HepG2 (cell line): ENCODE measurements at regions not wholly inside any gene's neighbourhood (a gene's known extent, or its start where the extent isn't known, plus 50 kb on each side); places are given as distances from the start of the nearest gene placed in this dataset.

ENCODE experiments used
- ATAC-seq: fragments of 200-7000 bp; cut with Tn5 transposase; 3 replicates; pipeline ENCODE4 v1.9.1; 2020; ENCODE audit warnings: mild to moderate bottlenecking, moderate library complexity
- BruUV-seq: library from RNA; stranded (reverse); fragments of 400-500 nt; replicated peaks from 2 replicates; lab custom pipeline; 2021; lab: Mats Ljungman, UMichigan
- CTCF ChIA-PET: fragments of 300-600 bp; formaldehyde crosslinking; extraction: SDS; loops from one replicate; lab custom pipeline; 2021; ENCODE audit warnings: low total read pairs, inconsistent platforms, low intra/inter-chr PET ratio; lab: Yijun Ruan, JAX
- POLR2A ChIA-PET: fragments of 350-600 bp; sonication (Branson Sonifier 250); formaldehyde crosslinking; loops from one replicate; lab custom pipeline; 2020; ENCODE audit warnings: antibody characterized with exemption, inconsistent platforms; lab: Yijun Ruan, JAX
- DNase-seq: peaks from one replicate; pipeline ENCODE4 v3.0.0-alpha.2; 2015; ENCODE audit warnings: low spot score
- FAIRE-seq: peaks from 3 replicates; lab custom pipeline; 2011; peaks lifted over from hg19 to GRCh38; lab: Jason Lieb, UNC
- H2AFZ ChIP-seq: one replicate; pipeline ENCODE4 v1.6.1; 2011; ENCODE audit warnings: low read length, inconsistent platforms
- H3K27ac ChIP-seq: fragments of 300-600 bp; 3 replicates; pipeline ENCODE4 v1.8.0; 2011; ENCODE audit warnings: mixed run types, mild to moderate bottlenecking, mixed read lengths, low read length, inconsistent platforms; ENCODE audit not compliant: insufficient read depth; ENCODE audit errors: extremely low read length
- H3K27me3 ChIP-seq, 2 experiments: fragments of 200-600 bp in 1 of 2; 2 replicates in 1 of 2; 3 replicates in 1 of 2; pipeline versions ENCODE4 v1.6.0 to v1.8.0; 2011; ENCODE audit warnings: low read length in 2 of 2, mild to moderate bottlenecking in 2 of 2, moderate library complexity in 2 of 2, inconsistent platforms in 1 of 2; ENCODE audit not compliant: insufficient read depth in 2 of 2, control insufficient read depth in 1 of 2
- H3K36me3 ChIP-seq, 2 experiments: fragments of 200-600 bp in 1 of 2; replicated peaks in 1 of 2; 2 replicates in 1 of 2; 3 replicates in 1 of 2; pipeline versions ENCODE4 v1.5.1 to v1.8.0; 2011; ENCODE audit warnings: low read length in 2 of 2, inconsistent platforms in 1 of 2; ENCODE audit not compliant: insufficient read depth in 2 of 2, control insufficient read depth in 1 of 2
- H3K4me1 ChIP-seq: 2 replicates; pipeline ENCODE4 v1.5.1; 2012; ENCODE audit warnings: low read length, inconsistent platforms; ENCODE audit not compliant: insufficient read depth
- H3K4me2 ChIP-seq: 2 replicates; pipeline ENCODE4 v1.6.0; 2011; ENCODE audit warnings: low read depth, low read length, inconsistent platforms
- H3K4me3 ChIP-seq, 3 experiments: fragments of 200-600 bp in 1 of 3; sonication (generic), shearing (Covaris generic) in 1 of 3; replicated peaks in 1 of 3; 2 replicates each; pipeline ENCODE4 v1.5.1; 2011 to 2016; ENCODE audit warnings: low read length in 3 of 3, inconsistent platforms in 2 of 3, low read depth in 2 of 3, mild to moderate bottlenecking in 2 of 3, control low read depth in 1 of 3, mixed read lengths in 1 of 3; ENCODE audit not compliant: insufficient read depth in 1 of 3
- H3K79me2 ChIP-seq: one replicate; pipeline ENCODE4 v1.6.1; 2011; ENCODE audit warnings: low read length, inconsistent platforms; ENCODE audit not compliant: insufficient read depth
- H3K9ac ChIP-seq: 2 replicates; pipeline ENCODE4 v1.6.0; 2011; ENCODE audit warnings: mild to moderate bottlenecking, low read depth, low read length, inconsistent platforms; ENCODE audit not compliant: insufficient read depth
- H3K9me3 ChIP-seq: 2 replicates; pipeline ENCODE4 v1.5.1; 2012; ENCODE audit warnings: mild to moderate bottlenecking, low read length
- H4K20me1 ChIP-seq: 2 replicates; pipeline ENCODE4 v1.6.0; 2011; ENCODE audit warnings: inconsistent platforms, mild to moderate bottlenecking, low read length, moderate library complexity; ENCODE audit not compliant: insufficient read depth
- ARID2 ChIP-seq: sonication (generic); formaldehyde crosslinking; IDR thresholded peaks from 2 replicates; pipeline ENCODE4 v1.8.1; 2022; ENCODE audit warnings: mild to moderate bottlenecking, missing genetic modification reagents, borderline replicate concordance
- BORCS8-MEF2B ChIP-seq: sonication (generic); formaldehyde crosslinking; IDR thresholded peaks from 2 replicates; pipeline ENCODE4 v1.8.0; 2022; ENCODE audit warnings: mild to moderate bottlenecking, missing genetic modification reagents
- MAFK ChIP-seq, 2 experiments: IDR thresholded peaks in 1 of 2; conservative IDR thresholded peaks in 1 of 2; 2 replicates each; pipeline ENCODE4 v1.6.1; 2011; ENCODE audit warnings: improper control_type of control experiment in 2 of 2, low read length in 2 of 2
- NFATC3 ChIP-seq: sonication (generic); formaldehyde crosslinking; IDR thresholded peaks from 2 replicates; pipeline ENCODE4 v1.5.1; 2020; ENCODE audit warnings: mild to moderate bottlenecking, missing genetic modification reagents
- NRL ChIP-seq: sonication (generic); formaldehyde crosslinking; IDR thresholded peaks from 2 replicates; pipeline ENCODE4 v1.5.0; 2020; ENCODE audit warnings: missing genetic modification reagents, mild to moderate bottlenecking, moderate library complexity, borderline replicate concordance
- SMARCE1 ChIP-seq: fragments of 450-650 bp; IDR thresholded peaks from 2 replicates; pipeline ENCODE4 v1.6.1; 2017; ENCODE audit warnings: borderline replicate concordance
- ZFP82 ChIP-seq: sonication (generic); formaldehyde crosslinking; IDR thresholded peaks from 2 replicates; pipeline ENCODE4 v1.5.1; 2020; ENCODE audit warnings: mild to moderate bottlenecking, missing genetic modification reagents, borderline replicate concordance
- ZFYVE20 ChIP-seq: sonication (generic); formaldehyde crosslinking; IDR thresholded peaks from 2 replicates; pipeline ENCODE4 v1.8.0; 2023; ENCODE audit warnings: low read depth, mild to moderate bottlenecking, moderate library complexity, missing genetic modification reagents, borderline replicate concordance
- ZNF207 ChIP-seq: fragments of 450-650 bp; IDR thresholded peaks from 2 replicates; pipeline ENCODE4 v1.6.1; 2016; ENCODE audit warnings: antibody characterized with exemption, borderline replicate concordance
- ZNF317 ChIP-seq: sonication (generic); formaldehyde crosslinking; IDR thresholded peaks from 2 replicates; pipeline ENCODE4 v1.5.0; 2020; ENCODE audit warnings: mild to moderate bottlenecking, missing genetic modification reagents
- ZNF674 ChIP-seq: sonication (generic); formaldehyde crosslinking; IDR thresholded peaks from 2 replicates; pipeline ENCODE4 v1.5.0; 2020; ENCODE audit warnings: low read depth, mild to moderate bottlenecking, missing genetic modification reagents
- ZNF740 ChIP-seq: sonication (generic); formaldehyde crosslinking; IDR thresholded peaks from 2 replicates; pipeline ENCODE4 v1.4.0; 2020; ENCODE audit warnings: missing genetic modification reagents
- ZNF766 ChIP-seq: sonication (generic); formaldehyde crosslinking; IDR thresholded peaks from 2 replicates; pipeline ENCODE4 v1.5.0; 2020; ENCODE audit warnings: missing genetic modification reagents, borderline replicate concordance
- WGBS: methylation state at CpG from one replicate; pipeline ENCODE4 v1.1.6; 2017; ENCODE audit warnings: low lambda C conversion rate; 5-methylcytosine and 5-hydroxymethylcytosine counted together
- in situ Hi-C: cut with HindIII; loops from 2 replicates; pipeline ENCODE4 v1.10.0; 2017; ENCODE audit warnings: low pct_unique_long_range_greater_than_20kb; ENCODE audit not compliant: extremely low pct_ligation_motif_present
- intact Hi-C: fragments of 100-400 bp; cut with micrococcal nuclease; formaldehyde crosslinking; loops from one replicate; pipeline ENCODE4 v1.10.0; 2022; ENCODE audit not compliant: unreplicated experiment

DNA sequence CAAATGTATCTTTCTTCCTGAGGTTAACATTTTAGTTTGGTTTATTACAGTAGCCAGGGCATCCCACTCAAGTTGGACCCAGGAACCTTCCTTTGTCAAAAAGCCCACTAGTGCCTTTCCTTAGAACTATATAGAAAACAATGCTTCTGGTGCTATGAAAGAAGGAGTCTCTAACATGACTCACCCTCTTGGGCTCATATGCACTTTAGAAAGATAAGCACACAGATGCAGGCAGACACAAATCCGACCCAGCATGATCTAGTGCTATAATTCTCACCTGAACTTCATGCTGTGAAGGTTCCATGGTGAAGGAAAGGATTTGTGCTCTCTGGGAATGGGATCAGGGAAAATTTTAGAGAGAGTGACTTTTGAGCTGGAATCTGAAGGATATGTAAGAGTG, 289.4 kb downstream of the ANKRD50 start:
- Histone ChIP-seq H3K27ac (no peak overlapping the region), H3K4me3 (no peak overlapping the region), H4K20me1 (no peaks in the 10 kb centered on the region)
- POLR2A ChIA-PET = no interaction called here
- WGBS = 0% methylated on average over 1 of the region's 1 CpG
- TF ChIP-seq NRL = no peak
- TF ChIP-seq ZNF674 = no peak
- no peak for TF ChIP-seq SMARCE1
- no peak for TF ChIP-seq NFATC3 (CRISPR knock-in tag)
- no peak for TF ChIP-seq BORCS8-MEF2B (CRISPR knock-in tag)
- no peak for TF ChIP-seq ARID2 (CRISPR knock-in tag)
- TF ChIP-seq ZFP82 (CRISPR knock-in tag) = no peak
- no peak for TF ChIP-seq ZNF740 (CRISPR knock-in tag)
- no peak for TF ChIP-seq ZNF766
- no peak for TF ChIP-seq ZNF207
- TF ChIP-seq MAFK (conservative IDR thresholded peaks at IDR 0.05 in 1 of 2, IDR thresholded peaks at IDR 0.05 in 1 of 2; ENCODE audit: low read length in 2 of 2) = no peak
- TF ChIP-seq ZFYVE20 (CRISPR knock-in tag) = no peak
- no peak for TF ChIP-seq ZNF317 (CRISPR knock-in tag)
- TF ChIP-seq, all 625 proteins: peak for 0
- ATAC-seq (no peak), DNase-seq (no peak), FAIRE-seq (no peak)
- Histone ChIP-seq H3K9me3 (no peaks in the 10 kb centered on the region), H3K4me1 (no peaks in the 10 kb centered on the region; the same call in 1 of the 2 replicates), H3K4me2 (no peak overlapping the region), H3K36me3 (no peaks in the 10 kb centered on the region), H3K27me3 (no peaks in the 10 kb centered on the region), H3K9ac (no peak overlapping the region), H2AFZ (no peak overlapping the region), H3K79me2 (no peaks in the 10 kb centered on the region)
- no TSS peak for BruUV-seq
- CTCF ChIA-PET = no interaction called here
- in situ Hi-C loops (no loop called here), intact Hi-C loops (no loop called here)
